GM19023 (cell line): ENCODE measurements at regions not wholly inside any gene's neighbourhood (a gene's known extent, or its start where the extent isn't known, plus 50 kb on each side); places are given as distances from the start of the nearest gene placed in this dataset.
"Not testable (repeated sequence)": the region's sequence is repeated elsewhere in the genome, so short reads cannot be mapped to it uniquely, and the experiment has no call there.

Experiments used
- ATAC-seq: cut with Tn5 transposase; IDR thresholded peaks from one replicate; pipeline ENCODE4 v1.9.1; 2021; ENCODE audit warnings: mild to moderate bottlenecking, moderate library complexity; ENCODE audit not compliant: unreplicated experiment

DNA sequence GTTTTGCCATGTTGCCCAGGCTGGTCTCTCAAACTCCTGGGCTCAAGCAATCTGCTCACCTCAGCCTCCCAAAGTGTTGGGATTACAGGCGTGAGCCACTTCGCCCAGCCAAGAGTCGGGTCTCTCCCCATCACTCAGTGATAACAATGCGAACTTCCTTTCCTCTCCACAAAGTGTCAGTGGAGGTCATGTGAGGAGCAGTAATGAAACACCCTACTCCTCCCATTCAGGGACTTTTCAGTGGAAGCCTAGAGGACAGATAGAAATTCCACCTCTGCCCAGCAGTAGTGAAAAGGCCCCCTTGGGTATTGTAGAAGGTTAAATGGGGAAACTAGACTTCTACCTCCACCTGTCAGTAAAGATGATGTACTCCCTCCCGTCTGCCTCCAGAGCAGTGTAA is 141.9 kb upstream of the STK26 start:
- ATAC-seq: no peak

DNA sequence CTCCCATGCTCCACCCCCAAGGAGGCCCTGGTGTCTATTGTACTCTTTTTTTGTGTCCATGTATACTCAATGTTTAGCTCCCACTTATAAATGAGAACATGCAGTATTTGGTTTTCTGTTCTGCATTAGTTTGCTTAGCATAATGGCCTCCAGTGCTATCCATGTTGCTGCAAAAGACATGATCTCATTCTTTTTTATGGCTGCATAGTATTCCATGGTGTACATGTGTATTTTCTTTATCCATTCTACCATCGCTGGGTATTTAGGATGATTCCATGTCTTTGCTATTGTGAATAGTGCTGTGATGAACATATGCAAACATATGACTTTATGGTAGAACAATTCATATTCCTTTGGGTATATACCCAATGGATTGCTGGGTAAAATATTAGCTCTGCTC is 138.1 kb upstream of the STK26 start:
- not testable (repeated sequence) for ATAC-seq

DNA sequence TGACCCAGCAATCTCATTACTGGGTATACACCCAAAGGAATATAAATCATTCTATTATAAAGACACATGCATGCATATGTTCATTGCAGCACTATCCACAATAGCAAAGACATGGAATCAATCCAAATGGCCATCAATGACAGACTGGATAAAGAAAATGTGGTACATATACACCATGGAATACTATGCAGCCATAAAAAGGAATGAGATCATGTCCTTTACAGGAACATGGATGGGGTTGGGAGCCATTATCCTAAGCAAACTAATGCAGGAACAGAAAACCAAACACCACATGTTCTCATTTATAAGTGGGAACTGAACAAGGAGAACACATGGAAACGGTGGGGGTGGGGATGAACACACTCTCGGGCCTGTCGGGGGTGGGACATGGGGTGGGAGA is 129.2 kb upstream of the STK26 start:
- ATAC-seq: not testable (repeated sequence)

DNA sequence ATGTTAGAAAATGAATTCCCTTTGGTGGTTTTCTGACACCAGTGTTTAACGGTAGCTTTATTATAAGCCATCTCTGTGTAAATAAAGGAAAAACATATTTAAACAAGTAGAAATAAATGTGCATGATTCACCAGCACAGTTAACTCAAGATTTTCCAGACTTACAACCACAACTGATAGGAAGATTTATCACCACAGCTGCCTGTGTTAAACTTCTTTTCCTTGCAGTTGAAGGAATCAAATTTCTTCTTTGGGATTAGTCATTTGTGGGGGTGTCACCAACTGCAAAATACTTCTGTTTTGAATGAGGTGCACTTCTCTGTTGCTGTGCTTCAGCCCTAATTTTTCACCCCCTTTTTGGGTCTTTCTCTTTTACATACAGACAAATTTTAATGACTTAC is 128.1 kb upstream of the STK26 start:
- ATAC-seq: no peak

DNA sequence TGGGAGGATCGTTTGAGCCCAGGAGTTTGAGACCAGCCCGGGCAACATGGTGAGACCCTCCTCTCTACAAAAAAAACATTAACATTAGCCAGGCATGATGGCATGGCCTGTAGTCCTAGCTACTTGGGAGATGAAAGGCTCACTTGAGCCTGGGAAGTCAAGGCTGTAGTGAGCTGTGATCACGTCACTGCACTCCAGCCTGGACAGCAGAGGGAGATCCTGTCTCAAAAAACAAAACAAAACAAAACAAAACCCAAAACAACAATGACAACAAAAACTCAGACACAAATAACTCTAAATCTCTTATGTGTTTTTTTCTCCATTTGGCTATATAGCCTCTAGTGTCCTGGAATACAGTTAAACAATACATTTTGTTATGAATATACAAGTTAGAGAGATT is 127.3 kb upstream of the STK26 start:
- ATAC-seq: no peak

DNA sequence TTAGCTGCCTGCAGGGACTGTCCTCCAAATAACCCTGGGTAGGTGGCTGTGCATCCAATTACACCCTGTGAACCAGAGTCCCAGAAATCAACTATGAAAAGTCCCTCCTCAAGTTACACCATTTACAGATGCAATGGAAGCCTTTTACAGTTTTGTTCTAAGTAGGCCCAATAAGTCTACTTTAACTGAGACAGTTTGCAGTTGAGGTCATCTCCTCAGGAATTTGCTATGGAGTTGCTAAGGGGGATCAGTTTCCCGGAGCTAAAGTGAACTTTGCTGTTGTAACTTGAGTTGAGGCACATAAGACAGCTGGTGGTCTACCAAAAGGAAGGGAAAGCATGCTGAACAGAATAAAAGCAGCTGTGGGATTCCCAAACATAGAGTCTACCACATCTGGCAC is 121.6 kb upstream of the STK26 start:
- no peak for ATAC-seq

DNA sequence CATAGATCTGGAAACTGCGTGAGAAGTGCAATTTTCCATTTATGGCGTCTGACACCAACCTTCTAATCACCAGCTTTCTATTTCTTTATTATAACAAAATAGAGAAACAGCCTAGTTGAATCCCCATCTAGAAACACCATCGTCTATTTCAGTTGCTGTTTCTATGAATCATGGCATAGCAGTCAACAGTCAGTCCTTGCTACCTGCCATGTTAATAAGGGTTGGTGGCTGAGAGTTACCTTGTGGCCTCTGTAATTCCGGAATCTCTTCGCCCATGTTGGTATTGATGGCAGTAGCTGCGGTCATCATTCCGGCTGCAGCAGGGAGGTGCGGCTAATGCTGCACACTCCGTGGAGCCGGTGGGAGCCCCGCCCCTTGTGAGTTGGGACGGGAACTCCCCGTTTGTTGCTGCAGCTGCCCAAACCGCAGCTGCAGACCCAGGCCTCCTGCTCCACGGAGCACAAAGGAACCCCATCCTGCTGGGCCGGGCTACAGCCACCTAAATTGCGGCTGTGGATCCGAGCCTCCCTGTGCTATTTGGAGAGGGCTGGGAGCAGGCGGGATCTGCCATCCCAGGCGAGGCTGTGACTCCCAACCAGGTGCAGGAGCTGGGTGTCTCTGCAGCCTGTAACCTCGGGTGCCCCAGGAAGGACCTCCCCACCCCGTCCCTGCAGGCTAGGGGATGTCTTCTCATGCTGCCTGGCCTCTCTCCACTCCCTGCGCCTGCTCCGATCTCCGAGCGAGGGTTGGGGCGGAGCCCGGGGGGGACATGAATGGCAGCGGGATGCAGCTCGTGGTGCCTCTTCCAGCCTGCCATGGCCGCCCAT is 115.4 kb upstream of the STK26 start:
- no peak for ATAC-seq

DNA sequence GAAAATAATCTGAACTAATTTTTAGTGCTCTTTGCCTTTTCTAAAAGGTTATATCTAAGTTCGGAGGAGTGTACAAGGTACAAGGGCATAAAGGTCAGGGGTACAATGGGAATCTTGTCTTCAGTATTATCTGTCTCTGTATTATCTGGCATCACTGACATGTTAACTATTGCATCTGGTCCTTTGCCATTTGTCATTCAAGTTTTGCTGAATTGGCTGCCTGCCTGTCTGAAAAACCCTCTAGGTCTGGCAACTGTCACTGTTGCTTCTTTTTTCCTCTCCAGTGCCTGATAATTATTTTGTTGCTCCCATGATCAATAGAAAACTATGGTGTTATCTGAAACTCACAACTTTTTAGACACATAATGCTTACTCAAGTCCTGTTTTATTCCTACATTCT is 112.5 kb upstream of the STK26 start:
- no peak for ATAC-seq

DNA sequence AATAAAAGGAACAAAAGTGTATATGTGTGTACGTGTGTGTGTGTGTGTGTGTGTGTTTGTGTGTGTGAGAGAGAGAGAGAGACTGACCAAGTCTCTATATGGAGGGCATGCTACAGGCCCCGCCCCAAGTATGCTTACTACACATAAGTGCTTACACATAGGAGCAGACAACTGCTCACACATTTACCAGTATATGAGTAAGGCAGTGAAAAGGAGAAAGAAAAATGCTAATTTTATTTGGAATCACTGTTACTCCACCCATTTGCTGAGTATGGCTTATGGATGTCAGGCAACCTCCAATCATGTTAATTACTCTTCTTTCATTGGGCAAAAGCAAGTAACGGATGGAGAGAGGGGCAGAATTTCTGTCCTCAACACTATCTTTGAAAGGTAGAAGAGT is 107.6 kb upstream of the STK26 start:
- no peak for ATAC-seq

DNA sequence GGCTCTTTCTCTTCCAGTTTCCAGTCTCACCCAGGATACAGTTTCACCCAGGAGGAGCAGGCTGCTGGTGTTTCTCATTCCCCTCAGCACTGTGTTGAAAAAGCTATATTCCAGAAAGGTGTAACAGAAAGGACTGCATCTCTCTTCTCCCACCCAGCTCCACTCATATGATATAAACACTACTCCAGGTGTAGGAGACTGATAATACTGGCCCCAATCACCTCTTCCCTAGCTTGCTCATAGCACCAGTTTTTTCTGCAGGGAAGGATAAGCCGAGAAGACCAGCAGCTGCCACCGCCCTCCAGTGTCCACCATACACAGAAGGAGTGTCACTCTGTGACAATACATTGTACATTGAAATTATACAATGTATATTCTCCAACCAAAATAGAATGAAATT is 105.5 kb upstream of the STK26 start:
- ATAC-seq: no peak

DNA sequence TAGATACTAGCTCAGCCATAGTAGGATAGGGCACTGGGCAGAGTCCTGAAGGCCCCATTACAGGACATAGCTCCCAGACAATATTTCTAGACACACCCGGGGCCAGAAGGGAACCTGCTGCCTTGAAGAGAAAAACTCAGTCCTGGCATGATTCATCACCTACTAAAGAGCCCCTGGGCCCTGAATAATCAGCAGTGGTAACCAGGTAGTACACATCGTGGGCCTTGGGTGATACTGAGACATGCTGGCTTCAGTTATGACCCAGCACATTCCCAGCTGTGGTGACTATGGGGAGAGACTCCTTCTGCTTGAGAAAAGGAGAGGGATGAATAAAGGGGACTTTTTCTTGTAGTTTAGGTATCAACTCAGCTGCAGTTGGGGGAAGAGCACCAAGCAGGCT is 104.3 kb upstream of the STK26 start:
- ATAC-seq: no peak

DNA sequence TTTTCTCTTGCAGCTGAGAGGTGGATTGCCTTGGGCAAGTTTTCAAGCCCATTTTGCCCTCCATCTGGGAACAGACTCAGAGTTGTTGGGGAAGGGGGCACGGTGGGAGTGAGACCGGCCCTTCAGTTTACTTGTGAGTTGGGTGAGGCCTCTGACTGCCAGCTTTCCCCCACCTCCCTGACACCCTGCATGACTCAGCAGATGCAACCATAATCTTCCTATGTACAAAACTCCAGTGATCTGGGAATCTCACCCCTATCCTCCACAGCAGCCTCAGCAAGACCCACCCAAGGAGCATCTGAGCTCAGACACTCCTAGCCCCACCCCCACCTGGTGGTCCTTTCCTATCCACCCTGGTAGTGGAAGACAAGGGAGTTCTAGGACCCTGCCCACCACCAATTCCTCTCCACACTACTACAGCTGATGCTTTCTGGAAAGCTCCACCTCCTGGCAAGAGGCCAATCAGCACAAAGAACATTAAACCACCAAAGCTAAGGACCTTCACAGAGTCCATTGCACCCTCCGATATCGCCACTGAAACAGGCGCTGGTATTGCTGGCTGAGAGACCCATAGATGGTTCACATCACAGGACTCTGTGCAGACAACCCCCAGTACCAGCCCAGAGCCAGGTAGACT is 99.4 kb upstream of the STK26 start:
- ATAC-seq: no peak

DNA sequence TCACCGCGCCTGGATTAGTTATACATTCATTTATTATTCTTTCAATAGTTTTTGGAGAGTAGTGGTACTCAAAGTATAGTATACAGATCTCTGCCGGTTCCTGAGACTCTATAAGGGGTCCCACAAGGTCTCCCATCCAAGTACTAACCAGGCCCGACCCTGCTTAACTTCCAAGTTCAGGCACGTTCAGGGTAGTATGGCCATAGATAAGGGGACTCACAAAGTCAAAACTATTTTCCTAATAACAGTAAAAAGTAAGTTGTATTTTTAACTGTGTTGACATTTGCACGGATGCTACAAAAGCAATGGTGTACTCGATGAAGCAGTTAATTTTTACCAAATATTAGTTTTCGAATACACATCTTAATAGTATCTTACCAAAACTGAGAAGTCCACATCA is 84.4 kb upstream of the STK26 start:
- no peak for ATAC-seq

DNA sequence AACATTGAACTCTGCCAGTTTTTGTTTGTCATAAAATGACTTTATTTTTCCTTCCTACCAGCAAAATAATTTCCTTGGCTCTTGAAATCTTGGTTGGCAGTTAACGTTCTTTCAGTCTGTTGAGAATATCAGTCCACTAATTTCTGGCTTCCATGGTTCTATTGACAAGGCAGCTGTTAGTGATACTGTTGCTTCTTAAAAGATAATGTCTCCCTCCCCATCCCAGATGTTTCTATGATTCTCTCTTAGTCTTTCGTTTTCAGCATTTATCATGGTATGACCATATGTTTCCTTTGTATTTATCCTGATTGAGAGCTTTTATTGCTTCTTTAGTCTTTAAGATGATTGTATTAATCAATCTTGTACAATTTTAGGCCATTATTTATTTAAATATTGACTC is 81.1 kb upstream of the STK26 start:
- no peak for ATAC-seq

DNA sequence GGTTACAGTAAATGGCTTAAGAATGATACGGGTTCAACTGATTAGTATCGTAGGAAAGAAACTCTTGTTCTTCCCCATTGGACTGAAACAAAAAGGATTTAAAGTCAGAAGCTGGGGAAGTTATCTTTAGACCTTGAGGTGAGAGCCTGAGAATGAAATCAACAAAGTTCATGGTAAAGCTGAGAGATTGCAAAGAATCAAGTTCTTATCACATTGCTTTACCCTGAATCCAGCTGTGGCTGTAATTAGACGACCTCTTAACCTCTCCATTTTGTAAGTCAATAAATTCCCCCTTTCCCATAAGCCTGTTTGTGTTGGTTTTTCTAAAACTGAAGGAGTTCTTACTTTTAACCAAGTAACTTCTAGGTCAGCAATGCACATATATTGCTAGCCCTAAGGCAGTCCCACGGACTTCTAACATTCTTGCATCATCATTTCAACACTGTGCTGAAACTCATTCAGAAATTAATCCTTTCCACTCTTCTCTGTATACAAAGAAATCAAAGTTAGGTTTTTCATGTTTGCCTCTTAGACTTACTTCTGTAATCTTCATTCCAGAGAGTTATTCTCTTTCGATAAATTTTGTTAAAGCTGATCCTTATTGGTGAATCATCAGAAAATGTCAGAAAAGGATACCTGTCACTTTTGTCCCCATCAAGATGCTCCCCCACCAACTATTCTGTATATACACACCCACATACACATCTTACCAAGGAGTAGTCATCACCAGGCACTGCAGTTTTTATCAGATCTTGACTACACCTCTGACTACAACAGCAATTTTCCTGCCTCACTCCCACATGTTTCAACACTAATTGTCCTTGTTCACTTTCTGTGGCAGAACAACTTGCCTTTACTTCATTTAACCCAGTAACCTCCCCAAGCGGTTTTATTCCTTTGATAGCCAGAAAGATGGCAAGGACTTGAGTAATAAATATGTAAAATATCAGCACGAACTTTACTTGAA is 77.9 kb upstream of the STK26 start:
- ATAC-seq: no peak

DNA sequence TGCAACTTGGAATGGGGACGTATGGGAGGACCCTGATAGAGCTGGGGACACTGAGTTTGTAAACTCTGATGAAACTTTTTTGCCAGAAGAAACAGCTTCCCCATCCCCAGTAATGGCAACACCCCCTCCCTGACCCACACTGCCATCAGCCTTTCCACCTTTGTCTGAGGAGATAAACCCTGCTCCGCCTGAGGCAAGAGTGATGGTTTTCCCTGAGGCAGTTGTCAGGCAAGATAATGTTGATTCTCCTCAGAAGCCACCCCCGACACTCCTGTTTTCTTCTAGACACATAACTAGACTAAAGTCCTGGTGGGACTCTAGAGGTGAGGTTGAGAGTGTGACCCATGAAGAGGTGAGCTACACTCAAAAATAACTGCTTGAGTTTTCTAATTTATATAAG is 71.9 kb upstream of the STK26 start:
- ATAC-seq: no peak

DNA sequence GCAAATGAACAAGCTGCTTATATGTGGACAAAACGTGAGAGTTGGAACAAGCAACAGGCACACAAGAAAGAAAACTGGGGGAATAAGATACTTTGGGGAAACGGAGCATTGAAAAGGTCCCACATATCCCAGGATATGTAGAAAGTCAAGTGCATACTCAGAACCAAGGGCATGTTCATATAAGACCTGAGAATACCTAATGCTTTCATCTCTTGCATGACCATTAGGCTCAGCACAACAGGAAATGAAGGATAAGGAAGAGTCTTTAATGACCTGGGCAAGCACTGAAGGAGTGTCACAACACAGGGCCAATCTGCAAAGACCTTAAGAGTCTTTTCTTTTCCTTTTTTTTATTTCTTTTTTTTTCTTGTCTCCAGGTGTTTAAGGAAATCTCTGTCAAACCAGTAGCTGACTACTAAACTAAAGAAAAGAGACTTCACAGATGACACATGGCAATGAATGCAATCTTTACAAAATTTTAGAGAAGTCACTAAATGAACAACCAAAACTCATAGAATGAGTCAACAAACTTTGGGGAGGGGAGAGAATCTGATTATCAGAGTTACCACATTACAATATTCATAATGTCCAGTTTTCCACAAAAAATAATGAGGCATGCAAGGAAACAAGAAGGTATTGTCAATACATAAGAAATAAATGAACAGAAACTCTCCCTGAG is 67.9 kb upstream of the STK26 start:
- ATAC-seq: peak; percentile 84

DNA sequence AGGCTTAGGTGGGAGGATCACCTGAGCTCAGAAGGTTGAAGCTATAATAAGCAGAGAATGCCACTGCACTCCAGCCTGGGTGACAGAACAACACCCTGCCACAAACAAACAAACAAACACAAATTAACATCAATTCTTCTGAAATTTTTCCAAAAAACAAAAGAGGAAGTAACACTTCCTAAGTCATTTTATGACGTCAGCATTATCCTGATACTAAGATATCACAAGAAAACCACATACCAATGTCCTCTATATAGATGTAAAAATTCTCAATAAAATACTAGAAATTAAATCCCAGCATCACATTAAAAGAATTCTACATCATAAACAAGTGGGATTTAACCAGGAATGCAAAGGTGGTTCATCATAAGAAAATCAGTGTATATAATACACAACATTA is 64.4 kb upstream of the STK26 start:
- no peak for ATAC-seq

DNA sequence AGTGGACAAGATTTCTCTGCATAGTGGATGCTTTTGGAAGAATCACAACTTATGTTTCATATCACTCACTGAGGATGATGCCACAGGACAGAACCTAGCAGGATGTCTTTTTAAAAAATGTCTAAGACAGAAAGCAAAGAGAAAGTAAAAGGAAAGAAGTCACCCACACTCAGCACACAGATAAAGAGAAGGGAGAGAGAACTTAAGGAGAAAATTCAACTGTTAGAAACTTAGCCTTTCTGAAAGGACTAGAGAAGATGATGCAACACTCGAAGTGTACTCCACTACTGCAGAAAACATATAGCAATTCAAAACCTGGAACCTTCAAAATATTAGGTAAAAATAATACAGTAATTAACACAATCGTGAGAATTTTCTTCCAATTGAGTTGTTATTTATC is 52.8 kb upstream of the STK26 start:
- no peak for ATAC-seq
